ENCODE measurements at regions not wholly inside any gene's neighbourhood (a gene's known extent, or its start where the extent isn't known, plus 50 kb on each side); places are given as distances from the start of the nearest gene placed in this dataset.

GRCh38 chr2:21887881-21888280 is 764.1 kb downstream of the TDRD15 start:
- no peaks in the 10 kb centered on the region for H3K27me3 ChIP-seq (ENCODE audit: control insufficient read depth, insufficient read depth, low read length)

DNA sequence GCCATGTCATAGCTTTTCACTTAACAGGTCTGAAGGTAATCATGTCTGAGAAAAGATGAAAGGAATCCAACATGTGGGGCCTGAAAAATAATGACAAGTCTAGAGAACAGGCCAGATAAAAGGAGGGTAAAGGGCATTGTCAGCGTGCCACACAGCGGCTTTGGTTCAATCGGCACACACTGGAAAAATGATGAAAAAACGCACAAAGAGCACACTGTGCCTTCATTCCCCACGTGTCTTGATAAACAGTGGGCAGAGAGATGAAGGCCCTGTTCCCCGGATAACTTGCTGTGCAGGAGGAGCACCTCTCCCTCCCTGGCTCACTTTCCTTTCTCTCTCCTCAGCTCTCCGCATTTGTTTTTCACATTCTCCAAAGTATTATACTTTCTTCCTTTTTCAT is 766.3 kb downstream of the TDRD15 start:
- no peaks in the 10 kb centered on the region for H3K4me1 Mint-ChIP-seq
- H3K4me3 ChIP-seq (ENCODE audit: low read length), result no peak overlapping the region

More at GRCh38 chr2:21887881-21888280, 764.1 kb downstream of the TDRD15 start:
- H3K4me1 Mint-ChIP-seq, result no peaks in the 10 kb centered on the region
- DNase-seq, result no peak
- 70% methylated on average over 3 of the region's 4 CpGs for WGBS (ENCODE audit: insufficient coverage)
- H3K4me1 ChIP-seq (ENCODE audit: control insufficient read depth, insufficient read depth, low read length), result no peaks in the 10 kb centered on the region
- no peak overlapping the region for H3K27ac ChIP-seq (ENCODE audit: low read length)
- peaks cover 21 to 36% of the 10 kb centered on the region in 2 donors for H3K9me3 Mint-ChIP-seq
- H3K27me3 Mint-ChIP-seq (ENCODE audit: low read depth in 2 of 2), result no peaks in the 10 kb centered on the region
- no peak overlapping the region for H3K4me3 Mint-ChIP-seq
- H3K27ac Mint-ChIP-seq, result no peak overlapping the region
- ATAC-seq, result no peak
- no peaks in the 10 kb centered on the region for H3K36me3 ChIP-seq (ENCODE audit: control insufficient read depth, insufficient read depth, low read length)
- intact Hi-C loops (cut with micrococcal nuclease), result no loop called here
- H3K9me3 ChIP-seq (ENCODE audit: control insufficient read depth, insufficient read depth, low read length), result peaks cover 2% of the 10 kb centered on the region
- TF ChIP-seq CTCF (IDR thresholded peaks at IDR 0.05), result no peak
- peaks cover 27% of the 10 kb centered on the region for H3K36me3 Mint-ChIP-seq
- H3K4me3 ChIP-seq (ENCODE audit: low read length), result no peak overlapping the region

DNA sequence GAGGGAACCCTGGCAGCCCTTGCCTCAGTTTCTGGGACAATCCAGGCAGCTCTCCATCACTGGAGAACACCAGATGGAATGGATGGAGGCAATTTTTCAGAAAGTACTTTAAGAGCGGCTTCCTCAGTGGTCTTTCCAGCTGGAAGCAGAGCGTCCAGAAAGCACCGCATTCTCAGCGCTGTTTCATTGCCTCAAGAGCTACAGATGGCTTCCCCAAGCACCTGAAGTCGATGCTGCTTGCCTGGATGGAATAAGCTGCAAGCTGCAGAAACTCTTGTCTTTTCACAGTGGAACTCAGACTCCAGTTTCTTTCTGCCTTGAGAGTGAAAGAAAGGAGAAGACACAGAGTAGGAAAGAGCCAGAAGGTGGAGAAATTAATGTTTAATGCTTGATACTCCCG is 766.9 kb downstream of the TDRD15 start:
- no peak overlapping the region for H3K27ac Mint-ChIP-seq
- intact Hi-C loops (cut with micrococcal nuclease), result no loop called here
- no peaks in the 10 kb centered on the region for H3K36me3 ChIP-seq (ENCODE audit: control insufficient read depth, insufficient read depth, low read length)
- no peak overlapping the region for H3K27ac ChIP-seq (ENCODE audit: low read length)
- H3K4me3 Mint-ChIP-seq, result no peak overlapping the region
- ATAC-seq, result no peak
- no peaks in the 10 kb centered on the region for H3K27me3 Mint-ChIP-seq (ENCODE audit: low read depth in 2 of 2)
- no peaks in the 10 kb centered on the region for H3K4me1 Mint-ChIP-seq
- no peak for DNase-seq
- H3K9me3 Mint-ChIP-seq, result peaks cover 17 to 36% of the 10 kb centered on the region in 2 donors
- no peaks in the 10 kb centered on the region for H3K4me1 ChIP-seq (ENCODE audit: control insufficient read depth, insufficient read depth, low read length)
- 86% methylated on average over 6 of the region's 6 CpGs for WGBS (ENCODE audit: insufficient coverage)
- H3K4me3 ChIP-seq (ENCODE audit: low read length), result no peak overlapping the region
- no peak for TF ChIP-seq CTCF (IDR thresholded peaks at IDR 0.05)
- peaks cover 26% of the 10 kb centered on the region for H3K36me3 Mint-ChIP-seq
- H3K27me3 ChIP-seq (ENCODE audit: control insufficient read depth, insufficient read depth, low read length), result no peaks in the 10 kb centered on the region
- H3K9me3 ChIP-seq (ENCODE audit: control insufficient read depth, insufficient read depth, low read length), result peaks cover 2% of the 10 kb centered on the region

More for the DNA sequence above, 766.3 kb downstream of the TDRD15 start:
- Histone ChIP-seq H3K27me3 (ENCODE audit: control insufficient read depth, insufficient read depth, low read length) (no peaks in the 10 kb centered on the region), H3K27ac (ENCODE audit: low read length) (no peak overlapping the region), H3K36me3 (ENCODE audit: control insufficient read depth, insufficient read depth, low read length) (no peaks in the 10 kb centered on the region), H3K9me3 (ENCODE audit: control insufficient read depth, insufficient read depth, low read length) (peaks cover 2% of the 10 kb centered on the region), H3K4me1 (ENCODE audit: control insufficient read depth, insufficient read depth, low read length) (no peaks in the 10 kb centered on the region)
- ATAC-seq, result no peak
- no peak overlapping the region for H3K27ac Mint-ChIP-seq
- intact Hi-C loops (cut with micrococcal nuclease), result no loop called here
- no peak overlapping the region for H3K4me3 Mint-ChIP-seq
- peaks cover 27% of the 10 kb centered on the region for H3K36me3 Mint-ChIP-seq
- TF ChIP-seq CTCF (IDR thresholded peaks at IDR 0.05), result no peak
- no peaks in the 10 kb centered on the region for H3K27me3 Mint-ChIP-seq (ENCODE audit: low read depth in 2 of 2)
- H3K9me3 Mint-ChIP-seq, result peaks cover 20 to 40% of the 10 kb centered on the region in 2 donors
- WGBS (ENCODE audit: insufficient coverage), result 83% methylated on average over 7 of the region's 7 CpGs
- DNase-seq, result no peak

GRCh38 chr2:21891191-21891590 is 767.4 kb downstream of the TDRD15 start:
- Histone ChIP-seq H3K27ac (ENCODE audit: low read length) (no peak overlapping the region), H3K4me3 (ENCODE audit: low read length) (no peak overlapping the region), H3K9me3 (ENCODE audit: control insufficient read depth, insufficient read depth, low read length) (peaks cover 2% of the 10 kb centered on the region), H3K27me3 (ENCODE audit: control insufficient read depth, insufficient read depth, low read length) (no peaks in the 10 kb centered on the region), H3K36me3 (ENCODE audit: control insufficient read depth, insufficient read depth, low read length) (no peaks in the 10 kb centered on the region), H3K4me1 (ENCODE audit: control insufficient read depth, insufficient read depth, low read length) (no peaks in the 10 kb centered on the region)
- ATAC-seq, result no peak
- 91% methylated on average over 5 of the region's 5 CpGs for WGBS (ENCODE audit: insufficient coverage)
- Mint-ChIP-seq H3K4me3 (no peak overlapping the region), H3K4me1 (no peaks in the 10 kb centered on the region), H3K27me3 (ENCODE audit: low read depth in 2 of 2) (no peaks in the 10 kb centered on the region), H3K36me3 (peaks cover 22% of the 10 kb centered on the region), H3K27ac (no peak overlapping the region), H3K9me3 (peaks cover 16 to 32% of the 10 kb centered on the region in 2 donors)
- intact Hi-C loops (cut with micrococcal nuclease), result no loop called here
- no peak for DNase-seq
- TF ChIP-seq CTCF (IDR thresholded peaks at IDR 0.05), result no peak
